GM21825 (cell line): ENCODE measurements at regions not wholly inside any gene's neighbourhood (a gene's known extent, or its start where the extent isn't known, plus 50 kb on each side); places are given as distances from the start of the nearest gene placed in this dataset.
"Not testable (repeated sequence)": the region's sequence is repeated elsewhere in the genome, so short reads cannot be mapped to it uniquely, and the experiment has no call there.

Source experiments
- ATAC-seq: cut with Tn5 transposase; IDR thresholded peaks from one replicate; pipeline ENCODE4 v1.9.1; 2021; ENCODE audit warnings: mild to moderate bottlenecking, moderate library complexity; ENCODE audit not compliant: unreplicated experiment

DNA sequence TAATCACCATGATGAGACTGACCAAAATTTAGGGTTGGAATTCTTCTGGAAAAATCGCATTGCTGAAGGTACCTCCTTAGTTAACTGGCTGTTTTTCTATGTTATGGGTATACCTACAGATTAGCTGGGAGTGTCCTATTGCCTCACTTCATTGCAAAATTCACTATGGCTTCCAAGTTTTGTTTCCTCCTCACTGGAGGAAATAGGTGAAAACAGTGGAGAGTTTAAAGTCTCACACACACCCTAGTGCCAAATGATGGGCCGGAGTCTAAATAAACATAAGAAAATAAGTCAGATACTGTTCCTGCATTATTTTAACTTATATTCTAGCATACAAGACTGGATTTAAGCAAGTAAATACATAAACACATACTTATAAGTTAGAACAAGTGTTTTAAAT, 98.2 kb downstream of the AHR start:
- no peak for ATAC-seq

DNA sequence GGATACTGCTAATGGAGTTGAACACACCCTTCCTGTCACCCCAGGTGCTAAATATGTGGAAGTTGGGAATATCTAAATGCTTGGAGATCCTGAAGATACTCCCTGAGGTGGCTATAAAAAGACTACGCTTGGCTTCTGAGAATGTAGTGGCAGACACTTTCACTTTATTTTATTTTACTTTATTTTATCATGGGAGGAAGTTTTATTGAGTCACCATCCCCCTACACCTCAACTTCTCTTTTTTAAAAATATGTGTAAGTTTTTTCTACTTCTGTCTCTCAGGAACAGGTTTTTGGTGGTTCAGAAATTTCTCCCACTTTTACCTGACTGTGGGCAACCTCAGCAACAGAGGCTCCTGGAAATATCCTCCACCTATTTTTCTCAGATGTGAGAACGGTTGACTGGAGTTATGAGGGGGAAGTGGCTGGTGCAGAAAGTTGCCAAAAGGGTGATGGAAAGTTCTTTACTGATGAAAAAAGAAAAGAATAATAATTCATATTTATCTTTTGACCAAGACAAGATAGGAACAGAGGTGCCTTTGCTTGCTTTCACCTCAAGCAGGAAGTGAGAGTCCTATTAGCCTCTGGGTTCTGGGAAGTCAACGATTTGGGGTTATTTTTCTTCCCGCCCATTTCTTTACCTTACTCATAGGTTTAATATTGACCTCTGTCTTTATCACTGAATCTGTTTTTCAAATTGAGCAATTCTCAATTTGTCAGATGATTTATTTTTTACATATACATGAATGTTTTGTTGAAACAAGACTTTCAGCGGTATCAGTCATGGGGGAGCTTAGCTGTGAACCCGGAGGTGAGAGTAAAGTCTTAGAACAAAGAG, 103.6 kb downstream of the AHR start:
- ATAC-seq = peak; percentile 72

DNA sequence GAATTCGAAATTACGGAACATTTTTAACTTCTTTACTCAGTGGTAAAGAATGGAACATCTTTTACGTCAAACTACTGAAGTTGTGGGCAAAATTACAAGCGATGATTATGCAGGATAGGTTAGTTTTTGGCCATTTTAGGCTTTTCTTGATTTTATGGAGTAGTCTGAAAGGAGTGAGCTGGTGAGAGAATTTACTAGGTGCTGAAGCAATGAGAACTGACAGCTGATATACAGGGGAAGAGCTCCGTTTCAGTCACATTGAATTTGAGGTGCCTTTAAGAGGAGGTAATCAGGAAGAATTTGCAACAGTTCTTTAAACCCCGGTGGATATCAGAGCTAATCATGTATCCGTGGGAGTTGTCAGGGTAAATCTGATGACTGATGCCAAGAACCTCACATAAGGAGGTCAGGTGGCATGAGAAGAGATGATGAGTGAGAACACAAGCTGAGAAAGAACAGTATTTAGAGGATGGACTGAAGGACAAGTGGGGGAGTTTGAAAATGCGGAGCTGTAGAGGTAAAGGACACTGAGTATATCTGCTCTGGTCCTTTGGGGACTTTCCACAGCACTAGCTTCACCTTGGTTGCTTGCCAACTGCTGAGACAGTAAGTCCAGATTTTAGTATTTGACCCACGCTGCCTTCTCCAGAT, 104.3 kb downstream of the AHR start:
- ATAC-seq = peak; percentile 79

DNA sequence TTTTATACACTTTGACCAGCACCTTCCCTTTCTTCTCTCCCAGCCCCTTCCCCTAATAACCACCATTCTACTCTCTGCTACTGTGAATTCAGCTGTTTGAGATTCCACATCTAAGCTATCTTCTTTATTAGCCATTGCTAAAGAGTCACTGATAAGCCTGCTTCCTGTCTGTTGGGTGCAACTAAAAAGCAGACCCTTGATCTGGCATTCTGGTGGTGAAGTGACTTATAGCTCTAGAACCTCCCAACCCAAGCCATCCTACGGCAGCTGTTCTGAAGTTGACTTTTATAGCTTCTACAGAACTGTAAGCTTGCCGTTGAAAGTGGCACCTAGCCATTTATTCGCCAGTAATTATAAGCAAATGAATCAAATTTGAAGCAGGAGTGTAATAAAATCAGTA, 105.6 kb downstream of the AHR start:
- ATAC-seq = no peak

DNA sequence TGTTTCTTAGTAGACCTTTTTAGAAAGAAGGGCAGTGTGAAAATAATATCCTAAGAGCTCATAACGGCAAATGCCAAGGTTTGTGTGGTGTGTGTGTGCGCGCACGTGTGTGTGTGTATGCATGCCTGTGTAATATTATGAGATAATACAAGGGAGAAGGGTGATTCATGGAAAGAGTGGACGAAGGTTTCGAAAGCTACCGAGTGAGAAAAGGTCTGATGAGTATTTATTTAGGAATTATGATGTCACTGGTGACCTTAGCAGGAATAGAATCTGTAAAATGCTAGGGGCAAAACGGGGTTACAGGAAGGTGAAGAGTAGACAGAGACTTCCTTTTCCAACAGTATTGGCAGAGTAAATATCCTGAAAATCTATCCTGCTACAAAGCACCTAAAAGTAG, 107.3 kb downstream of the AHR start:
- no peak for ATAC-seq

DNA sequence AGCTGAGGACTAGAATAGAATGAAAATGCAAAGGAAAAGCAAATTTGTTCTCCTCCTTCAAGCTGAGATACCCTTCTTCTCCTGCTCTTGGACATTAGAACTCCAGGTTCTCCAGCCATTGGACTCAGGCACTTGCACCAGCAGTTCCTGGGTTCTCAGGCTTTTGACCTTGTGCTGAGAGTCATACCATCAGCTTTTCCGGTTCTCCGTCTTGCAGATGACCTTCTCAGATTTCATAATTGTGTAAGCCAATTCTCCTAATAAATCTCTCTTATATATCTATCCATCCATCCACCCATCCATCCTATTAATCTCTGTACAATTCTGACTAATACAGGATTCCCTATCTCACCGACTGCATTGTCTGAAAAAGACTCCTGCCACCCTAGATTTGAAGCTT, 108.3 kb downstream of the AHR start:
- ATAC-seq = no peak

DNA sequence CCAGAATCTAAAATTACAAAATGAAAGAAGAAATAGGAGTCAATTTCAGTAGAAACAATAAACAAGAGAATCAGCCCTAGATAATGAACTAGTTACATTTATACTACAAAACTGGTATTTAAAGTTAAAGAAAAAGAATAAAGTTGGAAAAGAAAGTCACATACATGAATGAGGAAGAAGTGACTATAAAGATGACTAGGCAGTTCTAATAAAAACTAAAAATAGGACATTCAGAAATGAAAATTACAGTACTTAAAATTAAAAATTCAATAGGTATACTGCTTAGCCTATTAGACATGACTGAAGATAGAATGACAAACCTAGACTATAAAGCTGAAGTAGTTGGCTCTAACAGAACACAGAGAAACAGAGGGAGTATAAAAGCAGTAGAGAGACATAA, 108.8 kb downstream of the AHR start:
- ATAC-seq = no peak

DNA sequence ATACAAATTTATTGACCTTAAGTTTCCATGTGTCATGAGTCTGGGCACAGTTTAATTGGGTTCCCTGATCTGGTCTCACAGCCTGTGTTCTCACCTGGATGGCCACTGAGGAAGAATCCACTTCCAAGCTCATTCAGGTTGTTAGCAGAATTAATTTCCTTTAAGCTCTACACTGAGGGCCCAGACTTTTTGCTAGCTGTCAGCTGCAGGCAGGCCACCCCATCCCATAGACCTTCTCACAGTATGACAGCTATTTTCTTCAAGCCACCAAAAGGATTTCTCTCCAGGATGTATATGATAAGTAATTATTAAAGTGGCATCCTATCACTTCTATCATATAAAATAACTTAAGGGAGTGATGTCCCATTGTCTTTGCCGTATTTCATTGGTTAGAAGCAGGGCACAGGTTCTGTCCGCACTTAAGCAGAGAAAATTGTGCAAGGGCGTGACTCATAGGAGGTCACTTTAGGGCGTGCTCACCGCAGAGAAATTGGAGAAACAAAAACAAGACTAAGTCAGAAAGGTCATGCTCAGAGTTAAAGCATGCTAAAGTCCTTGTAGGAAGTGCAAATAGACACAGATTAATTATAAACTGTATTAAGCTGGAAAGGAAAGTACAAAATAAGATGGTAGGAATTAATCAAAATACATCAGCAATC, 109.9 kb downstream of the AHR start:
- no peak for ATAC-seq

DNA sequence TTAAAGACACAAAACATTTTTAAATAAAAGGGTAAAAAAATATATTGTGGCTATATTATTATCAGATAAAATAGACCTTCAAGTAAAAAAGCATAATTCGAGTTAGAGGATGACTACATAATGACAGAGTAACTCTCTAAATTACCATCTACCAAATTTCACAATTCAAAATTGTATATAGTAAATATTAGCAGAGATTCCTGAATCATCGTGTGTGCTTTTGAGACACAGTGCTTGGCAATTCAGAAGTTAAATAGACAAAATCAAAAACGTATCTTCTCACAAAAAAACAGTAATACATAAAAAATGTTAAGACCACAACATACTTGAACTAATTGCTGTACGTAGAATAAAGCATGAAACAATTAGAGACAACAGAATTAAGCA, 110.4 kb downstream of the AHR start:
- no peak for ATAC-seq

DNA sequence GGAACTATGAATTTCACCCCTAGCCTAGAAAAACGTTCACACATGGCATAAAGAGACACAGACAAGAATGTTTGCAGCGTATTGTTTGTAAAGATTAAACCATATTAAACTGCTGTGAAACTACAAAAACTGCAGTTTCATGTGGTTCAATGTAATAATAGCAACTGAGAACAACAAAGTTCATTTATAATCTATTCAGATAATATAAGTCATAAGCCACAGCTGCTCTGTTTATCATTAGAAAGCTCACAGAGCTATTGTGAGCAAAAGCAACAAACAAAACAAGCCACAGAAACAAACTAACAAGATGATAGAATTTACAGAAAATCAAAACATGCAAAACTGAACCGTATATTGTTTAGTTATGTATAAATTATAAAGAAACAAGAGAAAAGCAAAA, 113.5 kb downstream of the AHR start:
- no peak for ATAC-seq

DNA sequence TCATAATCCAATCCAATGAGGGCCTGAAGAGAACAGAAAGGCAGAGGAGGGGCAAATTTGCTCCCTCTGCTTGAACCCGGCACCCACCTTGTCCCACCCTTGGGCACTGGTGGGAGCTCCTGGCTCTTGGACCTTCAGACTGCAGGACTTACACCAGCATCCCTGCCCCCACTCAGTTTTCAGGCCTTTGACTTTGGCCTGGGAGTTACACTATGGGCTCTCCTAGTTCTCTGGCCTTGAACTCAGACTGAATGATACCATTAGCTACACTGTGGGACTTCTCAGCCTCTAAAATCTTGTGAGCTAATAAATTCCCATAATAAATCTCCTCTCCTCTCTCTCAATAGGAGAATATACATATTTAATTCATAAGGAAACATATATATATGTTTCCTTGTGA, 114.4 kb downstream of the AHR start:
- ATAC-seq = no peak

DNA sequence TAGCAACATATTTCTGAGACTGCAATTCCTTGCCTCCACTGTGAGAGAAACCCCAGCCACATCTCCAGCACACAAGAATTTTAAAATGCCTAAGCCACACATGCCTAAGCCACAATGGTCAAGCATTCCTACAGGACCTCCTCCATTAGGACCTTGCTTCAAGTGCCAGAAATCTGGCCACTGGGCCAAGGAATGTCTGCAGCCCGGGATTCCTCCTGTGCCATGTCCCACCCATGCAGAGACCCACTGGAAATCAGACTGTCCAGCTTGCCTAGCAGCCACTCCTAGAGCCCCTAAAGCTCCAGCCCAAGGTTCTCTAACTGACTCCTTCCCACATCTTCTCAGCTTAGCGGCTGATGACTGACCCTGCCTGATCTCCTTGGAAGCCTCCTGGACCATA, 117.5 kb downstream of the AHR start:
- no peak for ATAC-seq

DNA sequence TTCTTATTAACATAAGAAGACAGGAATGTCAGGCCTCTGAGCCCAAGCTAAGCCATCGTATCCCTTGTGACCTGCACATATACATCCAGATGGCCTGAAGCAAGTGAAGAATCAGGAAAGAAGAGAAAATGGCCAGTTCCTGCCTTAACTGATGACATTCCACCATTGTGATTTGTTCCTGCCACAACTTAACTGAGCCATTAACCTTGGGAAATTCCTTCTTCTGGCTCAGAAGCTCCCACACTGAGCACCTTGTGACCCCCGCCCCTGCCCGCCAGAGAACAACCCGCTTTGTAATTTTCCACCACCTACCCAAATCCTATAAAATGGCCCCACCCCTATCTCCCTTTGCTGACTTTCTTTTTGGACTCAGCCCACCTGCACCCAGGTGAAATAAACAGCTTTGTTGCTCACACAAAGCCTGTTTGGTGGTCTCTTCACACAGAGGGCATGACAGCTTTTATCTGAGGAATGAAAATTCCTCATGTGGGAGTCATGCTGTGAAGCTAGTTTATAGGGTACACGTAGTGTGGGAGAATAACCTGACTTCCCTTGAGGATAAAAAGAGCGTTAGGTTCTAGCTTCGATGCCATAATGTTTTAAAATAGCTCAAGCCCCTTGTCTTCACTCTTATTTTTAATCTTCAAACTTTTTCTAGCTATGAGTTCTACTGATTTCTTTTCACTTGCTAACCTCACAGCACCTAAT, 122.0 kb downstream of the AHR start:
- ATAC-seq = not testable (repeated sequence)

DNA sequence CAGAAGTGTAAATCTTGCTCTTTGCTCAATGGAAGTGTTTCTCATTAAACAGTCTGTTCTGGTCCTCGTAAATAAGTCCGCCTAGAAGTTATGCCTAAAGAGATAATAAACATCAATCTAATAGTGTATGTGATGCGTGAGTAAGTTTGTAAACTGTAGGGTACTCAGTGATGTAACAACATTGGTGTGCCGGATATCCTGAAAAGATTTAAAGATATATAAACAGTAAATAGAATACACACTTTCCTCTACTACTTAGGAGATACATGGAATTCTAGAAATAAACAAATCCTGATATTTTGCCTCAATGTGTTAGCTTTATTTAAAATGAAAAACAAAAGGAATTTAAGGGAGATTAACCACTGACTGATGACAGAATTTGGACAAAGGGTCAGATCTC, 123.5 kb downstream of the AHR start:
- ATAC-seq = no peak

DNA sequence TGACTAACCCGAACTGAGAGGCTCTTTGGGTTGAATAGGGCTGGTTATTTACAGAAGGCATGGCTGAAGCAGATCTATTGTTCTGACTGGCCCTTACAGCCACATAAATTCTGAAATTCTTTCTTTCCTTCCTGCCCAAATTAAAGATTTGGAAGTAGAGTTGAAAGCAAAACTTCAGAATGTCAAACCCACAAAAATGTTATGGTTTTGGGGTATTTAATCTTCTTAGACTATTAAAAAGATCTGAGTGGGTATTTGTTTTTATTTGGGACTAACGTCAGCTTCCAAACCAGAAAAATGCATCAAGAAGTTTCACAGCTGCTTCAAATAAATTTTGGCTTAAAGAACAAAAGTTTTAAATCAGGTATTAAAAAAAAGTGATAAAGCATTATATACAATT, 124.5 kb downstream of the AHR start:
- no peak for ATAC-seq

DNA sequence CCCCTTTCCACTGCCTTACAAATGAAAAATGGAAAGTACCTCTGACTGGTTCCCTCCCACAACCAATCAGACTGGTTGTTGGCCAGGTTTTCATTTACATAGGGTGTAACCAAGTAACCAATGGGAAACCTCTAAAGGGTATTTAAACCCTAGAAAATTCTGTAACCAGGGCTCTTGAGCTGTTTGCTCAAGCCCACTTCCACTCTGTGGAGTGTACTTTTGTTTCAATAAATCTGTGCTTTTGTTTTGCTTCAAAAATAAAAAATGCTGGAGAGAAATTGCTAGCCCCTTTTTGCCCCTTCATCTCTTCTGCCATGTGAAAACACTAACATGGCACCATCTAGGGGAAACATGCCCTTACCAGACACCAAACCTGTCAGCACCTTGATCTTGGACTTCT, 129.5 kb downstream of the AHR start:
- no peak for ATAC-seq

DNA sequence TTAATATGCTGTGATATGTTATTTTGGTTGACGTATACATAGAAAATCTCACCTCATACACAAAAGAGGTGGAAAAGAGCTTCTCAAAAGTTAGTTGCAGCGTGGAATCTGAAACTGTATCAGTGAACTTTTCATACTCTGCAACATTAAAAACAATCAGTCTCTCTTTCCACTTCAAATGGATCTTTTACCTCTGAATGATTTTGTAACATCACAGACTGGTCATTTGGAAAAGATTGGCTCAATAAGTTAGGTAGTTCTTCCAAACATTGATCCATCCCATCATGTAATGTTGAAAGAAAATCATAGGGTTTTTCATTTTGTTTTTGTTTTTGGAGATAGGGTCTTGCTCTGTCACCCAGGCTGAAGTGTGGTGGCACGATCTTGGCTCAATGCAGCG, 131.1 kb downstream of the AHR start:
- ATAC-seq = no peak

DNA sequence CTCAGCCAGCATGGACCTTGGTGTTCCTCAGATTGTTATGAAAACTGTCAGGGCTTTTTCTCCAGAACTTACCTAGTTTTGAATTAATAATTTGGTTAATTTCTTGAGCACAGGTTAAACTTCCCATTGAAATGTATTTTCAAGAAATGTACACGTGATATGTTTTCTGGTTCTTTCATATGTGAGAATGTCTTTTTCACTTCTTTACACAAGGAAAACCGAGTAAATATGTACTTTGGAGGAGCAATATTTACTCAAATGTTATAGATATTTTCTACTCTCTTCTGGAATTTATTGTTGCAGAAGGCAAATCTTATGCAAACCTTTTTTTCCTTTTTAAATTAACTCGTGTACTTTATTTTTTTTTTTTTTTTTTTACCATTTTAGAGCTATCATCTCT, 134.3 kb downstream of the AHR start:
- no peak for ATAC-seq

DNA sequence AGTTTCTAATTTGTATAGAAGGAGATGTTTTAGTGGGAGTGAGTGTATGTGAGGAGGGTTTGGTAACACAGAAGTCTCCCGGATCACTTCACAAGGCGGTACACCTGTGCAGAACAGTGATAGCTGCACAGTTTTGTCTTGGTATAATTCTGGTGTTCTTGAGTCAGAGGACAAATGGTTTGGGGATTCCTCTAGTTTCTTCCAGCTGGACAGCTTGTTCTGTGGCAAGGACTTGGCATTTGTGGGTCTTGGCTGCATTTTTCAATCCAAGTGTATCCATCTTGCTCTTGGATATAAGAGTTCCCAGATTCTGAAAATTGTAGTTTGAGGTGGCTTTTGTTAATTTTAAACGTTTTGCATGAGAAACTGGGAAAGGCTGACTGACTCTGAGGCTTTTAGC, 135.7 kb downstream of the AHR start:
- ATAC-seq = no peak

DNA sequence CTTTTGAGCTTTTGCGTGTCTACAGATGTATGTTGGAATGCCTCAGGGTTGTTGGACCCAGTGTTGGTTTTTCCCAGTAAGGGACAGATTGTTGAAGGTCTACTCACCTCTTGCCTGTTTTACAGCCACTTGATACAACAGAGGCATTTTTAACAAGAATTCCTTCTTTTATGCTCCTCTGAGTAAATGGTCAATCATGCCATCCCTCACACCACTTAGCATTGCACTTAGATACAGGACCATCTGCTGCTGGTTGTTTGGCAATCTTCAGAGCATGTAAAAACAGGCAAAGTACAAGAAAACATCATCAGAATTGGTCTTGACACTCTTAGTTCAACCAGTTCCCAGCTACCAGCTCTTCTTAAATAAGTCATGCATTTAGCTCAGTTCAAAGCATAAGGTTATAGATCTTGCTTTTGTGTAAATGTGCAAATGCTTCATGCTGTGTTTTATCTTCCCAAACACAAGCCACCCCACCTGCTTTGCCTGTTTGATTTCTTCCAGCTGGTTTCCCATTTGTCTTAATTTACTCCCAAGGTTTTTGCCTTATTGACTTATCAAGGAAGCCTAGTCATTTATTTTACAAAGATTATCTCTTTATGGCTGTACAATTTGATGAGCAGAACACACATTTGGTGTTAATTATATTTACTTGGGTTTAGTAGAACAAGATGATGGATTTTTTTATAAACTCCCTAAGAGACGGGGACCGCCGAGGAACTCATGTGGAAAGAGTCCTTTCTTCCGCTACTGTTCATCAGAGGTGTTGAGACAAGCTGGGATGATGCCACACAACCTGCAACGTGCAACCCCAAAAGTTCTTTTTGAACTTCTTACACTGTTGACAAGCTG, 136.6 kb downstream of the AHR start:
- ATAC-seq = no peak

DNA sequence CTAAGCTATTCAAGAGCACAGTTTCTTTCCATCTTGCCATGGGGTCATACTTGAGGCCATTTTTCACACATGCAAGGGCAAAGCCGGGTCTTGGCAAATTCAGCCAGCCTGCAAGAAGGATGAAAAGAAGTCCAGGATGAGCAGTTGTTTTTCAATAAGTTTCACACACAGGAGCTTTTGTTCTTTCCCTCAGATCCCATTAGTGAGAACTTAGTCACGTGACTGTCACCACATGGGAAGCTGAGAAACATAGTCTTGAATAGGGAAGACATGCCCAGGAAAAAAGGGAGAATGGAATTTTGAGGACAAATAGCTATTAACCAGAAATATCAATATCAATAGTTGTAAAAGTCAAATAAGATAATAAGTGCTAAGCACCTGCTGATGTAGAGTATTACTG, 137.7 kb downstream of the AHR start:
- no peak for ATAC-seq
